COR-L47 (cell line): ENCODE measurements at regions not wholly inside any gene's neighbourhood (a gene's known extent, or its start where the extent isn't known, plus 50 kb on each side); places are given as distances from the start of the nearest gene placed in this dataset.
"Not testable (repeated sequence)": the region's sequence is repeated elsewhere in the genome, so short reads cannot be mapped to it uniquely, and the experiment has no call there.

ENCODE experiments used
- DNase-seq: peaks from one replicate; lab custom pipeline; 2025; lab: John Stamatoyannopoulos, UW

DNA sequence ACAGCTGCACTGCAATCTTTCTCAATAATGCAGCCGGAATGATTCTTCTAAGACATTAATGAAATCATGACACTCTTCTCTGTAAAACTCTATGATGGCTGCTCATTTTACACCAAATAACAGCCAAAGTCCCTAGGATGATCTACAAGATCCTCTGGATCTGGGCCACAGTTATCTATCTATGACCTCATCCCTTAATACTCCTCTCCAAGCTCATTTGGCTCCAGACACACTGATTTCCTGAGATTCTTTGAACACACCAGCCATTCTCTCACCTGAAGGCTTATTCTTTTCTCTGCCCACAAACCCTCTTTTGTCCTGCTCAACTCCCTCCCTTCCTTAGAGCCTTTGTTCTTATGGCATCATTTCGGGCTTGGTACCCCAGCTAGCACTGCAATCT, 577.4 kb upstream of the ANKRD30A start:
- DNase-seq, result no peak

DNA sequence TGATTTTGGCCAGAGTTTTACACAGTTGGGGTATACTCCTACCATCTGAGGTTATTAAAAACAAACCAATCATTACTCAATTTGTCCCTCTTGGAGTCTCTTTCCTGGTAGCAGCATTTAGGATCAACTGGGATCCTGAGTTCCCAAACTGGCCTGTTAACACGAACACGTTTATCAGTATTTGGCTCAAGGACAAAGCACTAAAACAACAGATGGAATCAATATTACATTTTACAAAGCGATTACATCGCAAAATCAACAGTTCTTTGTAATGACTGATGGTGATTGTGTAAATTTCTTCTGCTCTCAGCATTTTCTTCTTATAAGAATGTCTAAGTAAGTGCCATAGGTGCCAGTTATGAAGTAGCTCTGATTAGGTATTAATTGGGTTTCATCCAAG, 582.9 kb upstream of the ANKRD30A start:
- no peak for DNase-seq

- DNase-seq, result no peak
Observed at GRCh38 chr10:36540611-36541010, 584.8 kb upstream of the ANKRD30A start.

DNA sequence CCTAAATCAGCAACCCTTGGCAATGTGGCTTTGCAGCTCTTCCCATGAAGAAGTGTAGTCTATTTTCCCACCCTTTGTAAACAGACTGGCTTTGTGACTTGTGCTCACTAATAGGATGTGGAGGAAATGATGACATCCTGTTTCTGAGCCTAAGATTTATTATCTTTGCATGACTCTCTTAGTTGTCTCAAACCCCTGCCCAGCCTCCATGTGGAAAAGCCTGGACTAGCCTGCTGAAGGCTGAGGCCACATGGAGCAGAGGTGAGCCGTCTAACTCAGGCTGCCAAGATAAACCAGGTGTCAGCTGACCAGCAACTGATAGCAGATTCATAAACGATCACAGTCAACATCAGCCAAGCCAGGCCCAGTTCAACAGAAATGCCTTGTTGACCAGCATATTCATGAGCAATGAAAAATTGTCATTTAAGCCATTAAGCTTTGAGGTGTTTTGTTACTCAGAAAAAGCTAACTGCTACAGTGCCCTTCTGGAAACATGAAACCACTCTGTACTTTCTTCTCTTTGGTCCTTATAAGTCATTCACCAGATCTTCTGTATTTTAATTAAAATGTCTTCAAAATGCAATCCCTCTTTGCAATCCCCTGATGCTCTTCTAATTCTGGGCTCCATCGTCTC, 586.3 kb upstream of the ANKRD30A start:
- no peak for DNase-seq

DNA sequence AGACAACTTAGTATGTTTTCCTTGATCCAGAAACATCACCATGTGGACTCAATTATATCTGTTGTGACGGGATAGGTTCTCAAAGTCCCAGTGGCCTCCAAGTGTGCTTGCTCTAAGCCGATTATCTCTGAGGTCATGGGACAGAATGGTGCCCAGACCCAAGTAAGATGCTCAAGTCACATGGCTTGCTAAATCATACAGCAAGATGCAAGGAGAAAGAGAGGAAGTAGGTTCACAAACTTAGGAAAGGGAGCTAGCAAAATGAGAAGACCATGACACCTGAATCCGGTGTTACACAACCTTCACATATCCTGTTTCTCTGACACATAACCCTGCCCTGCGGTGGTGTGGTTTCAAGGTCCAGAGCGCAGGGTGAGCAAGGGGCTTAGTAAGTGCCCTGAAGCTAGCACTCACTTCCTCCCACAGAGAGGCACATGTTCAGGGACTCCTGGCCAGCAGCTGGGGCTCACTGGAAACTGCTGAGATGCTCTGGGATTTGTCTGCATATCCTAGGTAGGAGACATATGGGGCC, 590.9 kb upstream of the ANKRD30A start:
- DNase-seq, result no peak

GRCh38 chr10:36533861-36534260, 591.5 kb upstream of the ANKRD30A start:
- no peak for DNase-seq

DNA sequence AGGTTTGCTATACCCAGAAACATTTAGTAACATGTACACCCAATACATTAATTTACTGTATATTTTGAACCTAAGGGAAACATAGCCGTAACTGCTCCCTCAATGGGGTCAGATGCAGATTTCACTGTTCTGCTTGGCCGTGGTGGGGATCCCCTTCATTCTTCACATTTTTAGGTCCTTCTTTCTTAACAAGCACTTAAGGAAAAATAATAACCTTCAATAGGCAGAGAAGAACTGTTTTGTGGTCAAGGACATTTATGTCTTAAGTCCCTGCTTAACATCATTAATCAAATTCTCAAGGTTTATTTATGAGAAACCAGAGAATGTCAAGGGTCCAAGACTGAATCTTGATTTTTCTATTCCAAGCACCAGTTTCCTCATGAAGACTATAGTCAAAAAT, 592.1 kb upstream of the ANKRD30A start:
- DNase-seq, result no peak

DNA sequence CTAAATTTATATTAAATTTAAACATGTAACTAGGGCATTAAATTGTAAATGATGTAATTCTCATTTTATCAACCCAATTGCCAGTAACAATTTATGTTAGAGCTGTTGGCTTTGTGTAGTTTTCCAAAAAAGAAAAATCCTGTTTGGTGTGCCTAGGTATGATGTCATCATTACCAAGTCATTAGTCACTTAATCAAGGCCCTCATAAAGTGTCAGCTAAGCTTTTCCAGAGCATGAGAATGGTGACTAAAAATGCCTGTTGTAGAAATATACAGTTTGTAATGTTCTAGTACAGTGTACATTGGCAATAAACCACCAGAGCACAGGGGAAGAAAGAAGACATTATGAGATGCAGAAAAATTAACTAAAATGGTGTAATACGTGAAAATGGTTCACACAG, 593.8 kb upstream of the ANKRD30A start:
- DNase-seq, result no peak

DNA sequence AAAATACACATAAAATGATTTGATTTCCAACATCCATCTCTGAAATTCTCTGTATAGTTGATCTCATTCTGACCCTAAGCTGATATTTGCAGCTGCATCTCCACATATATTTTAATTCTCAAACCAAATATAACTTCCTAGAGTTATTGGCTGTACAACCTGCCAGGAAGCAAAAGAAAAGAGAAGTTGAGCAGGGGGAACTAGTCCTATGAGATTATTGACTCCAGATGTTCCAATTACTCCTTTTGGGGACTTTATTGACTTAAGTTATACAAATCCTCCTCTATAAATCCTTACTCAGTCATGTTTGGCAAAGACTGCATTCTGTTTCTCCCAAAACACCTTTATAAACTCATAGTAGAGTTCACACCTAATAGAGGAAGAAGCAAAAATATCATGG, 599.4 kb upstream of the ANKRD30A start:
- no peak for DNase-seq

DNA sequence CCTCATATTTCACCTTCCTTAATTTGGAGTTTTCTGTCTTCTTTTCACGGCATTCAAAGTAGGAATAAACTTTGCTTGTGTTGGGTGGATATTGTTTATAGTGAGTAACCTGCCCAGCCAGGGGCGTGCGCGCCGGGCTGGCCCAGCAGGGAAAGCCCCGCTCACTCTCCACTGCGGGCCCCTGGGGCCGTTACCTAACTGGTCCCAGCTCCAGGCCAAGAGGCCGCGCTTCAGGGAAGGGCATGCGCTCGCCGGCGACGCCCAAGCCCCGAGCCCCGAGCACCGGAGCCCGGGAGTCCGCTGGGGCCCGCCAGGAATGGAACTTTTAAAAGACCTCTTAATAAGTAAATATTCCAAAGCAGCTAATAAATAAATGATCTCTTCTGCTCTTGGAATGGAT, 601.3 kb upstream of the ANKRD30A start:
- not testable (repeated sequence) for DNase-seq

- DNase-seq, result no peak
Observed at GRCh38 chr10:36519909-36520308, 605.5 kb upstream of the ANKRD30A start.

DNA sequence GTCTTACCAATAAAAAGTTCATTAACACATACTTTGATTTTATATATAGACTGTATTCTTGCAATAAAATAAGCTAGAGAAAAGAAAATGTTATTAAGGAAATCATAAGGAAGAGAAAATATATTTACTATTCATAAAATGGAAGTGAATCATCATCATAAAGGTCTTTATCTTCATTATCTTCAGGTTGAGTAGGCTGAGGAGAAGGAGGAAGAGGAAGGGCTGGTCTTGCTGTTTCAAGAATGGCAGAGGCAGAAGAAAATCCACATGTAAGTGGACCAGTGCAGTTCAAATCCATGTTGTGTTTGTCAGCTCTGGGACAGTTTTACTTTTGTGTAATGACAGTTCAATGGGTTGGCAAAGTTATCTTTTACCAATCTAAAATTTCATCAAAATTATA, 609.1 kb upstream of the ANKRD30A start:
- no peak for DNase-seq

DNA sequence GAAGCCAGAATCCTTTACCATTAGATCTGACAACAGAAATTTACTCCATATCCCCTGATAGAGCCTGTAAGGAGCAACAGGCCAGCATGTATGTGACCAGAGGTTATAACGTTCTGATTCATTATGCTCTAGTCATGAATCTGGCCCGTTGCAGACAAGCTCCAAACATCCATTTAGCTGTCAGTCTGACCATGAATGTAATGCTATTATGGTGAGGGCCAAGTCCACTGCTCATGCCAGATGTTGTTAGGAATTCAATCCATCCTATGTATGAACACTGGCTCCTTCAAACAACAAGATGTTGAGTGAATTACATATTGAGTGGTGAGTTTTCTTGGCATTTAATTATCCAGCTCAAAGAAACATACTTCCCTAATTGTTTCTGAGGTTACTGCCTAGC, 610.1 kb upstream of the ANKRD30A start:
- DNase-seq, result no peak

DNA sequence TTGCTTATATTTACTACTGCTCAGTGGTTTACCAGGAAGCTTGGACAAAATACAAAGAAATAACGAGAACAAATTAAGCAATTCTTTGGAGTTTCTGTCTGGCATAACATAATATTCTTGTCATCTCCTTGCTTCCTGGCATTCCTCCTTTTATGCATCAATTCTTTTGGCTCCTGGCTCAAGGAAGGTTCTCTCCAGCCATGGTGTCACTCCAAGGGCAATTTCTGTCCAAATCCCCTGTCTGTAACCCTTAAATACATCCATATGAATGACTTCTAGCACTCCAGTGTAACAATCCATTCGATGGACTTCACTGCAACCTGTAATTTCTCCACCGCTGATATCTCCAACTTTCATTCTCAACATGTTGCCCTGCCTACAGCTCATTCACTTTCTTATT, 617.7 kb upstream of the ANKRD30A start:
- no peak for DNase-seq

DNA sequence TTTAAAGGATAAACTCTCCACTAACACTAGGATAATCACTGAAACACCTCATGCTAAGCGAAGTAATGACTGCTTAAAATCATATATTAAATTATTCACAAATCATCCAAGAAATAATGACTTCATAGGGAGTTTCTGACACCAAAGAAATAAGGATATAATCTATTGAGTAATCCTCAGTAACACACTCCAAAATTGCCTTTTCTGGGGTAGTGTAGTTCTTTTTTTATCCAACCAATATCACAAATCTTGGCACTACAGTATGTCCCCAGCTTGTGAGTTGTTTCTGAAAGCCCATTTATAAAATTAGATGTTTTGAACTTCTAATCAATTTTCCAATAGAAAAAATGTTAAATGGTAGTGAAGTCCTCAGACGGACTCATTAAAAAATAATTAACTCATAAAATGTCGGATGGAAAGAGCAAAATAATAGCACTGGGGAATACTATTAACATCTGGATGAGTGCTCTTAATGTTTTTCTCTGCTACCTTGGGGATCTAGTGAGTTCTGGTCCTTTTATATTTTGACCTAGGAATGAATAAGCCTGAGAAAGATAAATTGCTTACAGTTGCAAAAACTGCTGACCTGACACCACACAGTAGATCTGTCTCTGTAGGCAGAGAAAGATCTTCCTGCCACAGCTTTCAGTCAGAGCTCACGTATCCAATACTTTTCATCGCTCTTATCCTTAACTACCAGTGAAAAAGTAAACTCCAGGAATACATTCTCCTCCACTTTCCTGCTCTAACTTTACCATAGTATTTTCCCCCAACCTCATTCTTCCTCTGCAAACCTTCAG, 618.5 kb upstream of the ANKRD30A start:
- no peak for DNase-seq

- no peak for DNase-seq
Observed at GRCh38 chr10:36506261-36506660, 619.1 kb upstream of the ANKRD30A start.

GRCh38 chr10:36504758-36505157, 620.6 kb upstream of the ANKRD30A start:
- peak; percentile 6 for DNase-seq

DNA sequence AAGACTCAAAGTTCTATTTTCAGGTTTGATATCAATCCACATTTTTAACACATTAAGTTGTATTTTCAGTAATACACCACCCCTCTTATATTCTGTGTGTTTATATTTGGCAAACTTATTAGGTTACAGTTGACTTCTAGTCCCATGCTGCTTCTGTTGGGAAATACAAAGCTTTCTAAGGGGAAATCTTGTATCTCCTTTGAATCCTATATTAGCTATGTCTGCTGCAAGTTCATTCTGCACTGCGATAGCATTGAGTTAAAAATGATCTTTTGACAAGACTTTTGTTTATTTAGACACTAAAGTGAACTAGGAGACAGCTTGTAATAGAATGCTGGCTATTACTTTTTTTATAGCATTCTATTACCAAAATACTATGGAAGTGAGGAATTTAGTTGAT, 625.1 kb upstream of the ANKRD30A start:
- DNase-seq, result no peak

- no peak for DNase-seq
Observed at GRCh38 chr10:36499693-36500092, 625.7 kb upstream of the ANKRD30A start.

GRCh38 chr10:36496758-36497157, 628.6 kb upstream of the ANKRD30A start:
- no peak for DNase-seq

DNA sequence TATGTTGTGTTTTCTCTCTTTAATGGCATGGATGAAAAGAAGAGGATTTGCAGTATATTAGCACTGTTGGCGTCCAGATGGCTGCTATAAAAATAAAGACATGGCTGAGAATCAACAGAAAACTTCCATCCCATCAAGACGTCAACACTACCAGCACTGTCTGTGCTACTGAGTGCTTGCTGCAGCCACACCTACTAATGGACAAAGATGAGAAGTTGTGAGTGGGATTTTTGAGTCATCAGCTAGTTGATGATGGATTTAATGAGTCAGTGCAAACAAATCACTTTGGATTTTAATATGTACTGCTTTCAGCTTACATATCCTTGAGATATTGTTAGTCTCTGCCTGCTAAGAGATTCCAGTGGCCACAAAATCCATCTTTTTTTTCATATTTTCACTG, 631.0 kb upstream of the ANKRD30A start:
- DNase-seq, result no peak

DNA sequence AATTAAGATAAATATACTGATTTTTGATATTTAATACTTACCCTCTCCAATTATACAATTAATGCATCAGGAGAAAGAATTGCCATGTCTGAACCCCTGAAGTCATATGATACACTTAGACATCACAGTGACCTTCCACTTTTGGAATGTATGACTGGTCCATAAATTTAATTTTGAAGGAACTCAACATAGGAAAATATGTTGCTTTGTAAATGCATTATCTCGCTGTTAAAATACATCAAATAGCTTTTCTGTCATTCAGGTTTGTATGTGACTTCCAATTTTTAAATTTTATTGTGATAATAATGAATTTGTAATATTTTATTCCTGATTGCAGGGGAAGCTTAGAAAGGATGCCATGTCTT, 631.9 kb upstream of the ANKRD30A start:
- DNase-seq, result no peak

- DNase-seq, result no peak
Observed at GRCh38 chr10:36492590-36493515, 632.5 kb upstream of the ANKRD30A start.
